HepG2 (cell line): ENCODE measurements at regions not wholly inside any gene's neighbourhood (a gene's known extent, or its start where the extent isn't known, plus 50 kb on each side); places are given as distances from the start of the nearest gene placed in this dataset.

Experiments
- ATAC-seq: fragments of 200-7000 bp; cut with Tn5 transposase; 3 replicates; pipeline ENCODE4 v1.9.1; 2020; ENCODE audit warnings: mild to moderate bottlenecking, moderate library complexity
- BruUV-seq: library from RNA; stranded (reverse); fragments of 400-500 nt; replicated peaks from 2 replicates; lab custom pipeline; 2021; lab: Mats Ljungman, UMichigan
- CTCF ChIA-PET: fragments of 300-600 bp; formaldehyde crosslinking; extraction: SDS; loops from one replicate; lab custom pipeline; 2021; ENCODE audit warnings: low total read pairs, inconsistent platforms, low intra/inter-chr PET ratio; lab: Yijun Ruan, JAX
- POLR2A ChIA-PET: fragments of 350-600 bp; sonication (Branson Sonifier 250); formaldehyde crosslinking; loops from one replicate; lab custom pipeline; 2020; ENCODE audit warnings: antibody characterized with exemption, inconsistent platforms; lab: Yijun Ruan, JAX
- DNase-seq: peaks from one replicate; pipeline ENCODE4 v3.0.0-alpha.2; 2015; ENCODE audit warnings: low spot score
- FAIRE-seq: peaks from 3 replicates; lab custom pipeline; 2011; peaks lifted over from hg19 to GRCh38; lab: Jason Lieb, UNC
- H2AFZ ChIP-seq: one replicate; pipeline ENCODE4 v1.6.1; 2011; ENCODE audit warnings: low read length, inconsistent platforms
- H3K27ac ChIP-seq: fragments of 300-600 bp; 3 replicates; pipeline ENCODE4 v1.8.0; 2011; ENCODE audit warnings: mixed run types, mild to moderate bottlenecking, mixed read lengths, low read length, inconsistent platforms; ENCODE audit not compliant: insufficient read depth; ENCODE audit errors: extremely low read length
- H3K27me3 ChIP-seq, 2 experiments: fragments of 200-600 bp in 1 of 2; 2 replicates in 1 of 2; 3 replicates in 1 of 2; pipeline versions ENCODE4 v1.6.0 to v1.8.0; 2011; ENCODE audit warnings: low read length in 2 of 2, mild to moderate bottlenecking in 2 of 2, moderate library complexity in 2 of 2, inconsistent platforms in 1 of 2; ENCODE audit not compliant: insufficient read depth in 2 of 2, control insufficient read depth in 1 of 2
- H3K36me3 ChIP-seq, 2 experiments: fragments of 200-600 bp in 1 of 2; replicated peaks in 1 of 2; 2 replicates in 1 of 2; 3 replicates in 1 of 2; pipeline versions ENCODE4 v1.5.1 to v1.8.0; 2011; ENCODE audit warnings: low read length in 2 of 2, inconsistent platforms in 1 of 2; ENCODE audit not compliant: insufficient read depth in 2 of 2, control insufficient read depth in 1 of 2
- H3K4me1 ChIP-seq: 2 replicates; pipeline ENCODE4 v1.5.1; 2012; ENCODE audit warnings: low read length, inconsistent platforms; ENCODE audit not compliant: insufficient read depth
- H3K4me2 ChIP-seq: 2 replicates; pipeline ENCODE4 v1.6.0; 2011; ENCODE audit warnings: low read depth, low read length, inconsistent platforms
- H3K4me3 ChIP-seq, 3 experiments: fragments of 200-600 bp in 1 of 3; sonication (generic), shearing (Covaris generic) in 1 of 3; replicated peaks in 1 of 3; 2 replicates each; pipeline ENCODE4 v1.5.1; 2011 to 2016; ENCODE audit warnings: low read length in 3 of 3, inconsistent platforms in 2 of 3, low read depth in 2 of 3, mild to moderate bottlenecking in 2 of 3, control low read depth in 1 of 3, mixed read lengths in 1 of 3; ENCODE audit not compliant: insufficient read depth in 1 of 3
- H3K79me2 ChIP-seq: one replicate; pipeline ENCODE4 v1.6.1; 2011; ENCODE audit warnings: low read length, inconsistent platforms; ENCODE audit not compliant: insufficient read depth
- H3K9ac ChIP-seq: 2 replicates; pipeline ENCODE4 v1.6.0; 2011; ENCODE audit warnings: mild to moderate bottlenecking, low read depth, low read length, inconsistent platforms; ENCODE audit not compliant: insufficient read depth
- H3K9me3 ChIP-seq: 2 replicates; pipeline ENCODE4 v1.5.1; 2012; ENCODE audit warnings: mild to moderate bottlenecking, low read length
- H4K20me1 ChIP-seq: 2 replicates; pipeline ENCODE4 v1.6.0; 2011; ENCODE audit warnings: inconsistent platforms, mild to moderate bottlenecking, low read length, moderate library complexity; ENCODE audit not compliant: insufficient read depth
- EED ChIP-seq: sonication (generic); formaldehyde crosslinking; IDR thresholded peaks from 2 replicates; pipeline ENCODE4 v1.5.0; 2020; ENCODE audit warnings: mild to moderate bottlenecking, missing genetic modification reagents
- ELF4 ChIP-seq: sonication (generic); formaldehyde crosslinking; IDR thresholded peaks from 2 replicates; pipeline ENCODE4 v1.5.0; 2020; ENCODE audit warnings: missing genetic modification reagents, mild to moderate bottlenecking, moderate library complexity, borderline replicate concordance
- FOXP1 ChIP-seq, 2 experiments: fragments of 450-650 bp in 1 of 2; IDR thresholded peaks; 2 replicates each; pipeline ENCODE4 v1.6.1; 2017 to 2018; ENCODE audit warnings: antibody characterized with exemption in 1 of 2
- HNF4G ChIP-seq, 2 experiments: sonication (generic) in 1 of 2; formaldehyde crosslinking in 1 of 2; IDR thresholded peaks; 2 replicates each; pipeline versions ENCODE4 v1.4.0 to v1.6.1; 2011 to 2020; ENCODE audit warnings: borderline replicate concordance in 2 of 2, low read depth in 2 of 2, mild to moderate bottlenecking in 2 of 2, low read length in 1 of 2, missing genetic modification reagents in 1 of 2, moderate library complexity in 1 of 2
- NFYB ChIP-seq: sonication (generic); formaldehyde crosslinking; IDR thresholded peaks from 2 replicates; pipeline ENCODE4 v1.4.0; 2020; ENCODE audit warnings: missing genetic modification reagents
- PHF8 ChIP-seq: sonication (generic); formaldehyde crosslinking; IDR thresholded peaks from 2 replicates; pipeline ENCODE4 v1.5.0; 2020; ENCODE audit warnings: missing genetic modification reagents
- POGZ ChIP-seq: sonication (generic); formaldehyde crosslinking; IDR thresholded peaks from 2 replicates; pipeline ENCODE4 v1.4.0; 2020; ENCODE audit warnings: mild to moderate bottlenecking, missing genetic modification reagents
- TAF1 ChIP-seq: sonication (generic); formaldehyde crosslinking; IDR thresholded peaks from 2 replicates; pipeline ENCODE4 v1.4.0; 2020; ENCODE audit warnings: missing genetic modification reagents
- USF2 ChIP-seq, 2 experiments: sonication (generic) in 1 of 2; formaldehyde crosslinking in 1 of 2; IDR thresholded peaks; 2 replicates each; pipeline versions ENCODE4 v1.5.1 to v1.6.1; 2011 to 2020; ENCODE audit warnings: borderline replicate concordance in 1 of 2, low read depth in 1 of 2, low read length in 1 of 2, mild to moderate bottlenecking in 1 of 2, missing genetic modification reagents in 1 of 2, moderate library complexity in 1 of 2
- ZBTB3 ChIP-seq: sonication (generic); formaldehyde crosslinking; IDR thresholded peaks from 2 replicates; pipeline ENCODE4 v1.4.0; 2020; ENCODE audit warnings: low read depth, mild to moderate bottlenecking, moderate library complexity, missing genetic modification reagents, borderline replicate concordance
- ZFAT ChIP-seq: sonication (generic); formaldehyde crosslinking; conservative IDR thresholded peaks from 2 replicates; pipeline ENCODE4 v1.8.1; 2023; ENCODE audit warnings: missing genetic modification reagents, inconsistent platforms
- ZKSCAN5 ChIP-seq: sonication (generic); formaldehyde crosslinking; IDR thresholded peaks from 2 replicates; pipeline ENCODE4 v1.5.1; 2020; ENCODE audit warnings: mild to moderate bottlenecking, missing genetic modification reagents
- ZNF558 ChIP-seq: sonication (generic); formaldehyde crosslinking; IDR thresholded peaks from 2 replicates; pipeline ENCODE4 v1.9.0; 2022; ENCODE audit warnings: mild to moderate bottlenecking, missing genetic modification reagents, borderline replicate concordance
- ZNF678 ChIP-seq: sonication (generic); formaldehyde crosslinking; IDR thresholded peaks from 2 replicates; pipeline ENCODE4 v1.4.0; 2020; ENCODE audit warnings: mild to moderate bottlenecking, missing genetic modification reagents
- ZNF746 ChIP-seq: sonication (generic); formaldehyde crosslinking; IDR thresholded peaks from 2 replicates; pipeline ENCODE4 v1.8.0; 2022; ENCODE audit warnings: mild to moderate bottlenecking, missing genetic modification reagents
- WGBS: methylation state at CpG from one replicate; pipeline ENCODE4 v1.1.6; 2017; ENCODE audit warnings: low lambda C conversion rate; 5-methylcytosine and 5-hydroxymethylcytosine counted together
- in situ Hi-C: cut with HindIII; loops from 2 replicates; pipeline ENCODE4 v1.10.0; 2017; ENCODE audit warnings: low pct_unique_long_range_greater_than_20kb; ENCODE audit not compliant: extremely low pct_ligation_motif_present
- intact Hi-C: fragments of 100-400 bp; cut with micrococcal nuclease; formaldehyde crosslinking; loops from one replicate; pipeline ENCODE4 v1.10.0; 2022; ENCODE audit not compliant: unreplicated experiment

DNA sequence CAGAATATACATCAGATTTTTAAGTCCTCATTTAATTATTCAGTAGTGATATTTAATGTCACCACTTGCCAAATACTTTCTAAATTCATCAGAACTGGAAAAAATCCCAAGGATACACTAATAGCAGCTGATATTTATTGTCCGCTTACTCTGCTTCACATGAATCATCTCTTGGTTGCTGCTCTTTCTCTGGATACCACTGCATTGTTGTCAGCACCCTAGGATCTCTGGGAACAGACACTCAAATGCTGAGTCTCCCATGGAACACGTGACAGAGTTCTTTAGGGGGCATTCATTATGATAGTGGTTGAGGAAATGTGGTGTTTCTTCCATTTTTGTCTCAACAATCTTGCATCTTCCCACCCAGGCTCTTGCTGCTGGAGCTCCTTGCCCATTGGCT lies 318.0 kb downstream of the RFPL4B start:
- ChIA-PET POLR2A (no interaction called here), CTCF (no interaction called here)
- Histone ChIP-seq H3K27ac (no peak overlapping the region), H3K27me3 (no peaks in the 10 kb centered on the region), H3K4me2 (no peak overlapping the region), H3K4me3 (no peak overlapping the region), H3K4me1 (no peaks in the 10 kb centered on the region), H3K9ac (no peak overlapping the region), H2AFZ (no peak overlapping the region), H4K20me1 (no peaks in the 10 kb centered on the region), H3K79me2 (no peaks in the 10 kb centered on the region), H3K9me3 (no peaks in the 10 kb centered on the region), H3K36me3 (no peaks in the 10 kb centered on the region)
- ATAC-seq, result no peak
- 0 out of 2 replicates have a peak, but pooled peaks have one; percentile 3 for TF ChIP-seq USF2 (IDR thresholded peaks at IDR 0.05; ENCODE audit: low read depth, low read length)
- TF ChIP-seq USF2 (CRISPR knock-in tag; IDR thresholded peaks at IDR 0.05; ENCODE audit: borderline replicate concordance), result no peak
- TF ChIP-seq POGZ, result no peak
- no TSS peak for BruUV-seq
- no peak for DNase-seq
- WGBS, result 14% methylated on average over 2 of the region's 2 CpGs
- intact Hi-C loops (no loop called here), in situ Hi-C loops (no loop called here)
- FAIRE-seq, result no peak

DNA sequence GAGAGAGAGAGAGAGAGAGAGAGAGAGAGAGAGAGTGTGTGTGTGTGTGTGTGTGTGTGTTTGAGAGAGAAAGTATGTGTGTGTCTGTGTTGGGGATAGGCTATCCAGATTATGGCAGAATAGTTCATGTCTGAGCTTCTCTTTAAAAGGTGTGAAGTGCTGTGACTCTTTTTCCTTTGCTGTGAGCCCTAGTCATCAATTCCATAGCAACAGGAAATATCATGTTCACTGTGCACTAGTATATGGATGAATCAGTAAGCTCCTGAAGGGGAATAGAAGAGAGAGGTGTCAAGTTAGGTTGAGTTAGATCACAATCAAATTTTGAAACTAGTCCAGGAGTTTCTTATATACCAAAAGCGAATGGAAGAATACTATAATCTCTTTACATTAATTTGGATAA lies 318.7 kb downstream of the RFPL4B start:
- WGBS, result 2% methylated on average over 1 of the region's 1 CpG
- in situ Hi-C loops (no loop called here), intact Hi-C loops (no loop called here)
- H4K20me1 ChIP-seq, result no peaks in the 10 kb centered on the region
- no peaks in the 10 kb centered on the region for H3K4me1 ChIP-seq
- no peak overlapping the region for H3K27ac ChIP-seq
- no peak overlapping the region for H3K4me2 ChIP-seq
- no peak for TF ChIP-seq PHF8 (CRISPR knock-in tag)
- TF ChIP-seq ZNF678 (CRISPR knock-in tag), result no peak
- TF ChIP-seq ZNF558, result no peak
- no peak for TF ChIP-seq ZBTB3
- no peak for TF ChIP-seq ZFAT
- no peak for TF ChIP-seq ELF4
- TF ChIP-seq EED (CRISPR knock-in tag), result no peak
- TF ChIP-seq FOXP1 (IDR thresholded peaks at IDR 0.05), result no peak
- TF ChIP-seq FOXP1 (CRISPR knock-in tag; IDR thresholded peaks at IDR 0.05), result no peak
- TF ChIP-seq ZKSCAN5, result no peak
- no peak for TF ChIP-seq TAF1 (CRISPR knock-in tag)
- TF ChIP-seq NFYB (CRISPR knock-in tag), result no peak
- no peak for TF ChIP-seq HNF4G (IDR thresholded peaks at IDR 0.05; ENCODE audit: borderline replicate concordance, low read depth, low read length)
- no peak for TF ChIP-seq HNF4G (CRISPR knock-in tag; IDR thresholded peaks at IDR 0.05; ENCODE audit: borderline replicate concordance, low read depth)
- TF ChIP-seq ZNF746 (CRISPR knock-in tag), result no peak
- no peaks in the 10 kb centered on the region for H3K79me2 ChIP-seq
- POLR2A ChIA-PET, result no interaction called here
- BruUV-seq, result no TSS peak
- no peak overlapping the region for H2AFZ ChIP-seq
- H3K9ac ChIP-seq, result no peak overlapping the region
- no peak overlapping the region for H3K4me3 ChIP-seq
- H3K9me3 ChIP-seq, result no peaks in the 10 kb centered on the region
- ATAC-seq, result no peak
- no peaks in the 10 kb centered on the region for H3K27me3 ChIP-seq
- no peak for DNase-seq
- CTCF ChIA-PET, result no interaction called here
- H3K36me3 ChIP-seq, result no peaks in the 10 kb centered on the region
- no peak for FAIRE-seq
